Right lobe of liver (tissue), 4 donors: ENCODE measurements at regions not wholly inside any gene's neighbourhood (a gene's known extent, or its start where the extent isn't known, plus 50 kb on each side); places are given as distances from the start of the nearest gene placed in this dataset.

ENCODE experiments used
- POLR2A ChIP-seq: fragments of 450-650 bp; IDR thresholded peaks from one replicate; pipeline ENCODE4 v1.6.1; 2017; ENCODE audit warnings: antibody characterized with exemption, mild to moderate bottlenecking
- TF ChIP-seq, protein P1 (sequence below), 4 donors: fragments of 200-600 bp in 3 of 4; fragments of 450-650 bp in 1 of 4; IDR thresholded peaks; one replicate each; pipeline versions ENCODE4 v1.5.1 to v1.8.0; 2016 to 2022; ENCODE audit warnings: antibody characterized with exemption in 4 of 4, mild to moderate bottlenecking in 2 of 4
- donor health status: DM: no; HTN: no; CAD: no.
- donor health status: DM: no; HTN: no; CAD: no.
- donor health status: DM: no; HTN: yes; CAD: no.

DNA sequence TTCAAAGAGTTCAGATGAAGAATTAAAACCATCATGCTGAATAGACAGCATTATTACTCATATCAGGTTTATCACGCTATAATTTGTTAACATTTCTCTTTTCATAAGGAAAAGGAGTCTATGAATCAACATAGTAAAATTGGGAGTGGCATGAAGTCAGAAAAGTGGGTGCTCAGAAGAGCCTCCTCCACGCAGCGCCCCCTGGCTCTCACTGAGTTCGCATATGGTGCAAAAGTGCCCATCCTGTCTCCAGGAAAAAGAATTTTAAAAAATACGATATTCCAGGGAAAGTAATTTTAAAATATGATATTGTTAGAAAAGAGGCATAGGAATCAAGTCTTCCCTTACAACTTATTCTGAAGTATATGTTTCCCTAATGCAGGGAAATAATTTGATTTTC lies 176.3 kb upstream of the TCERG1L start:
- TF ChIP-seq, protein P1, sequence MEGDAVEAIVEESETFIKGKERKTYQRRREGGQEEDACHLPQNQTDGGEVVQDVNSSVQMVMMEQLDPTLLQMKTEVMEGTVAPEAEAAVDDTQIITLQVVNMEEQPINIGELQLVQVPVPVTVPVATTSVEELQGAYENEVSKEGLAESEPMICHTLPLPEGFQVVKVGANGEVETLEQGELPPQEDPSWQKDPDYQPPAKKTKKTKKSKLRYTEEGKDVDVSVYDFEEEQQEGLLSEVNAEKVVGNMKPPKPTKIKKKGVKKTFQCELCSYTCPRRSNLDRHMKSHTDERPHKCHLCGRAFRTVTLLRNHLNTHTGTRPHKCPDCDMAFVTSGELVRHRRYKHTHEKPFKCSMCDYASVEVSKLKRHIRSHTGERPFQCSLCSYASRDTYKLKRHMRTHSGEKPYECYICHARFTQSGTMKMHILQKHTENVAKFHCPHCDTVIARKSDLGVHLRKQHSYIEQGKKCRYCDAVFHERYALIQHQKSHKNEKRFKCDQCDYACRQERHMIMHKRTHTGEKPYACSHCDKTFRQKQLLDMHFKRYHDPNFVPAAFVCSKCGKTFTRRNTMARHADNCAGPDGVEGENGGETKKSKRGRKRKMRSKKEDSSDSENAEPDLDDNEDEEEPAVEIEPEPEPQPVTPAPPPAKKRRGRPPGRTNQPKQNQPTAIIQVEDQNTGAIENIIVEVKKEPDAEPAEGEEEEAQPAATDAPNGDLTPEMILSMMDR (IDR thresholded peaks at IDR 0.05) = peak in 2 of 4 donors; percentile 9
- no peak for TF ChIP-seq POLR2A
